CD14-positive monocyte (primary cell): ENCODE measurements at regions not wholly inside any gene's neighbourhood (a gene's known extent, or its start where the extent isn't known, plus 50 kb on each side); places are given as distances from the start of the nearest gene placed in this dataset.

Source experiments
- DNase-seq, 3 donors: peaks; one replicate each; pipeline ENCODE4 v3.0.0-alpha.2; 2011 to 2022
- H2AFZ ChIP-seq: 2 replicates; pipeline ENCODE4 v1.6.0; 2012; ENCODE audit warnings: mild to moderate bottlenecking, low read depth, low read length, inconsistent platforms; ENCODE audit not compliant: insufficient read depth, poor library complexity, severe bottlenecking
- H3K27ac ChIP-seq, 2 donors: 1 replicate in 1 of 2; 2 replicates in 1 of 2; pipeline ENCODE4 v1.5.1; 2012 to 2013; ENCODE audit warnings: low read length in 2 of 2, control low read depth in 1 of 2, inconsistent platforms in 1 of 2, low read depth in 1 of 2, mild to moderate bottlenecking in 1 of 2
- H3K27me3 ChIP-seq, 2 donors: one replicate each; pipeline versions ENCODE4 v1.6.0 to v1.6.1; 2011 to 2013; ENCODE audit warnings: low read length in 2 of 2; ENCODE audit not compliant: control insufficient read depth in 2 of 2, insufficient read depth in 2 of 2
- H3K36me3 ChIP-seq, 2 donors: replicated peaks in 1 of 2; 1 replicate in 1 of 2; 2 replicates in 1 of 2; pipeline versions ENCODE4 v1.5.1 to v1.6.1; 2012 to 2013; ENCODE audit warnings: low read length in 2 of 2, control low read depth in 1 of 2, inconsistent platforms in 1 of 2, mild to moderate bottlenecking in 1 of 2; ENCODE audit not compliant: insufficient read depth in 2 of 2, control insufficient read depth in 1 of 2
- H3K4me1 ChIP-seq, 2 donors: 1 replicate in 1 of 2; 2 replicates in 1 of 2; pipeline versions ENCODE4 v1.5.1 to v1.6.1; 2012 to 2013; ENCODE audit warnings: low read length in 2 of 2, control low read depth in 1 of 2, inconsistent platforms in 1 of 2, mild to moderate bottlenecking in 1 of 2, moderate library complexity in 1 of 2; ENCODE audit not compliant: insufficient read depth in 2 of 2, control insufficient read depth in 1 of 2
- H3K4me2 ChIP-seq: replicated peaks from 2 replicates; pipeline ENCODE3; 2012; ENCODE audit warnings: low read length, moderate library complexity, mild to moderate bottlenecking; ENCODE audit not compliant: poor library complexity, severe bottlenecking; ENCODE audit errors: extremely low read depth
- H3K4me3 ChIP-seq, 3 experiments: fragments of 200-600 bp in 1 of 3; sonication (generic) in 1 of 3; replicated peaks in 1 of 3; 1 replicate in 2 of 3; 2 replicates in 1 of 3; pipeline ENCODE4 v1.5.1; 2011 to 2013; ENCODE audit warnings: low read length in 3 of 3, mild to moderate bottlenecking in 3 of 3, control low read depth in 2 of 3, low read depth in 2 of 3, inconsistent platforms in 1 of 3, moderate library complexity in 1 of 3
- H3K79me2 ChIP-seq: 2 replicates; pipeline ENCODE4 v1.6.0; 2012; ENCODE audit warnings: mild to moderate bottlenecking, control low read depth, inconsistent platforms, low read length, moderate library complexity; ENCODE audit not compliant: insufficient read depth
- H3K9ac ChIP-seq: 2 replicates; pipeline ENCODE4 v1.6.0; 2017; ENCODE audit warnings: low read length, mild to moderate bottlenecking; ENCODE audit not compliant: insufficient read depth, poor library complexity, severe bottlenecking
- H3K9me3 ChIP-seq, 2 donors: replicated peaks in 1 of 2; 1 replicate in 1 of 2; 2 replicates in 1 of 2; pipeline versions ENCODE4 v1.5.1 to v1.6.1; 2012 to 2013; ENCODE audit warnings: low read length in 2 of 2, control low read depth in 1 of 2; ENCODE audit not compliant: control insufficient read depth in 1 of 2, insufficient read depth in 1 of 2
- H4K20me1 ChIP-seq: 2 replicates; pipeline ENCODE4 v1.6.0; 2012; ENCODE audit warnings: mild to moderate bottlenecking, low read length, control low read depth, moderate library complexity; ENCODE audit not compliant: insufficient read depth
- H3K27ac Mint-ChIP-seq, 7 donors: one replicate each; pipeline ENCODE4 v1.8.0; 2020; ENCODE audit warnings: mild to moderate bottlenecking in 7 of 7, mixed read lengths in 7 of 7, moderate library complexity in 6 of 7, inconsistent platforms in 2 of 7
- H3K27me3 Mint-ChIP-seq, 3 donors: one replicate each; pipeline ENCODE4 v1.8.0; 2021 to 2022; ENCODE audit warnings: low read depth in 3 of 3, mild to moderate bottlenecking in 3 of 3, mixed read lengths in 3 of 3, moderate library complexity in 3 of 3, inconsistent platforms in 1 of 3
- H3K36me3 Mint-ChIP-seq, 2 donors: one replicate each; pipeline ENCODE4 v1.8.0; 2020; ENCODE audit warnings: mixed read lengths in 2 of 2, inconsistent platforms in 1 of 2, mild to moderate bottlenecking in 1 of 2
- H3K4me1 Mint-ChIP-seq: one replicate; pipeline ENCODE4 v1.8.0; 2020; ENCODE audit warnings: mild to moderate bottlenecking, mixed read lengths
- H3K4me3 Mint-ChIP-seq, 2 donors: one replicate each; pipeline ENCODE4 v1.8.0; 2020; ENCODE audit warnings: mild to moderate bottlenecking in 2 of 2, mixed read lengths in 2 of 2, moderate library complexity in 1 of 2
- H3K9me3 Mint-ChIP-seq, 7 donors: one replicate each; pipeline ENCODE4 v1.8.0; 2020 to 2022; ENCODE audit warnings: mixed read lengths in 7 of 7, mild to moderate bottlenecking in 6 of 7, moderate library complexity in 6 of 7, inconsistent platforms in 2 of 7
- WGBS: methylation state at CpG from one replicate; pipeline ENCODE4 v1.1.5; 2013; ENCODE audit warnings: missing lambda C conversion rate; ENCODE audit not compliant: insufficient coverage; 5-methylcytosine and 5-hydroxymethylcytosine counted together
- intact Hi-C, 2 donors: fragments of 100-400 bp; cut with micrococcal nuclease; formaldehyde crosslinking; loops; one replicate each; pipeline versions ENCODE4 v1.15.0 to v1.15.1; 2023
- TF ChIP-seq, protein P1 (sequence below): fragments of 200-600 bp; IDR thresholded peaks from one replicate; pipeline ENCODE4 v1.8.0; 2022; ENCODE audit warnings: antibody characterized with exemption, mild to moderate bottlenecking

DNA sequence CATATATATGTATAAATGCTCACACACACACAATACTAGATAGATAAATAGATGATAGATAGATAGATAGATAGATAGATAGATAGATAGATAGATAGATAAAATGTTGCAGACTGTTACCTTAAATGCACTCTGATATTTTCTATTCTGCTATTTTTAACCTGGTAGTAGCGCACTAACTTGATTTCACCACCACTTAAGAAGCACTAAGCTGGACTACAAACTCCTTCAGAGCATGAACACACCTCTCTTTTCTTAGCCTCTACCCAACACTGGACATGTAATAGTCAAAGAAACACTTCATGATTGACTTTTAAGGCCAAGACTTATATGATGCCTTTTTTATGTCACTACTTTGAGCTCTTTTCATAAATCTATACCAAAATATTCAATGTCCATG is 304.6 kb upstream of the UBE2E2 start:
- H4K20me1 ChIP-seq, result no peaks in the 10 kb centered on the region
- Mint-ChIP-seq H3K27ac (no peak overlapping the region), H3K27me3 (peaks cover 0 to 1% (median 0%) of the 10 kb centered on the region in 3 donors), H3K36me3 (no peaks in the 10 kb centered on the region), H3K9me3 (peaks cover 0 to 6% (median 3%) of the 10 kb centered on the region in 7 donors), H3K4me3 (no peak overlapping the region), H3K4me1 (no peaks in the 10 kb centered on the region)
- H3K36me3 ChIP-seq, result no peaks in the 10 kb centered on the region
- TF ChIP-seq, protein P1, sequence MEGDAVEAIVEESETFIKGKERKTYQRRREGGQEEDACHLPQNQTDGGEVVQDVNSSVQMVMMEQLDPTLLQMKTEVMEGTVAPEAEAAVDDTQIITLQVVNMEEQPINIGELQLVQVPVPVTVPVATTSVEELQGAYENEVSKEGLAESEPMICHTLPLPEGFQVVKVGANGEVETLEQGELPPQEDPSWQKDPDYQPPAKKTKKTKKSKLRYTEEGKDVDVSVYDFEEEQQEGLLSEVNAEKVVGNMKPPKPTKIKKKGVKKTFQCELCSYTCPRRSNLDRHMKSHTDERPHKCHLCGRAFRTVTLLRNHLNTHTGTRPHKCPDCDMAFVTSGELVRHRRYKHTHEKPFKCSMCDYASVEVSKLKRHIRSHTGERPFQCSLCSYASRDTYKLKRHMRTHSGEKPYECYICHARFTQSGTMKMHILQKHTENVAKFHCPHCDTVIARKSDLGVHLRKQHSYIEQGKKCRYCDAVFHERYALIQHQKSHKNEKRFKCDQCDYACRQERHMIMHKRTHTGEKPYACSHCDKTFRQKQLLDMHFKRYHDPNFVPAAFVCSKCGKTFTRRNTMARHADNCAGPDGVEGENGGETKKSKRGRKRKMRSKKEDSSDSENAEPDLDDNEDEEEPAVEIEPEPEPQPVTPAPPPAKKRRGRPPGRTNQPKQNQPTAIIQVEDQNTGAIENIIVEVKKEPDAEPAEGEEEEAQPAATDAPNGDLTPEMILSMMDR, result no peak
- no peak overlapping the region for H3K9ac ChIP-seq
- H3K4me1 ChIP-seq, result no peaks in the 10 kb centered on the region
- peaks cover 0 to 3% of the 10 kb centered on the region in 2 donors for H3K9me3 ChIP-seq
- H3K27ac ChIP-seq, result no peak overlapping the region
- no CpG with 5 or more reads among the region's 1 CpG for WGBS
- intact Hi-C loops, result no loop called here
- no peak overlapping the region for H3K4me3 ChIP-seq
- no peak for DNase-seq
- H3K27me3 ChIP-seq, result no peaks in the 10 kb centered on the region
- no peaks in the 10 kb centered on the region for H3K79me2 ChIP-seq
- no peak overlapping the region for H2AFZ ChIP-seq
- no peak overlapping the region for H3K4me2 ChIP-seq

DNA sequence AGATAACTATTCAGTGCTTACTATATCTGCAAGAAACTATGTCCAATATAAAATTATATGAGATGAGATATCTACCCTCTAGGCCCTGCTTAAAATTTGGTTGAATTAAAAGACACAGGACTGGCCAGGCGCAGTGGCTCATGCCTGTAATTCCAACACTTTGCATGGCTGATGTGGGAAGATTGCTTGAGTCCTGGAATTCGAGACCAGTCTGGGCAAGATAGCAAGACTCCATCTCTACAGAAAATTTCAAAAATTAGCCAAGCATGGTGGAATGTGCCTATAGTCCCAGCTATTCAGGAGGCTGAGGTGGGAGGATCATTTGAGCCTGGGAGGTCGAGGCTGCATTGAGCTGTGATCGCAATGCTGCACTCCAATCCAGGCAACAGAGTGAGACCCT is 303.7 kb upstream of the UBE2E2 start:
- H4K20me1 ChIP-seq, result no peaks in the 10 kb centered on the region
- no peaks in the 10 kb centered on the region for H3K79me2 ChIP-seq
- Mint-ChIP-seq H3K4me3 (no peak overlapping the region), H3K36me3 (no peaks in the 10 kb centered on the region), H3K27ac (no peak overlapping the region), H3K4me1 (no peaks in the 10 kb centered on the region), H3K9me3 (peaks cover 2 to 6% (median 4%) of the 10 kb centered on the region in 7 donors), H3K27me3 (no peaks in the 10 kb centered on the region)
- no peak for DNase-seq
- no peak overlapping the region for H3K9ac ChIP-seq
- no peaks in the 10 kb centered on the region for H3K36me3 ChIP-seq
- TF ChIP-seq, protein P1, result no peak
- no peak overlapping the region for H3K4me3 ChIP-seq
- no peaks in the 10 kb centered on the region for H3K4me1 ChIP-seq
- WGBS, result 100% methylated on average over 1 of the region's 4 CpGs
- no peak overlapping the region for H3K4me2 ChIP-seq
- intact Hi-C loops, result no loop called here
- H2AFZ ChIP-seq, result no peak overlapping the region
- H3K27ac ChIP-seq, result no peak overlapping the region
- H3K27me3 ChIP-seq, result no peaks in the 10 kb centered on the region
- H3K9me3 ChIP-seq, result peaks cover 0 to 3% of the 10 kb centered on the region in 2 donors
